HG03439 (cell line): ENCODE measurements at regions not wholly inside any gene's neighbourhood (a gene's known extent, or its start where the extent isn't known, plus 50 kb on each side); places are given as distances from the start of the nearest gene placed in this dataset.
A peak's percentile ranks its signal among the peaks of the same experiment; 100 is the strongest.

Experiments
- ATAC-seq: cut with Tn5 transposase; IDR thresholded peaks from one replicate; pipeline ENCODE4 v1.9.1; 2021; ENCODE audit warnings: mild to moderate bottlenecking, moderate library complexity; ENCODE audit not compliant: unreplicated experiment

DNA sequence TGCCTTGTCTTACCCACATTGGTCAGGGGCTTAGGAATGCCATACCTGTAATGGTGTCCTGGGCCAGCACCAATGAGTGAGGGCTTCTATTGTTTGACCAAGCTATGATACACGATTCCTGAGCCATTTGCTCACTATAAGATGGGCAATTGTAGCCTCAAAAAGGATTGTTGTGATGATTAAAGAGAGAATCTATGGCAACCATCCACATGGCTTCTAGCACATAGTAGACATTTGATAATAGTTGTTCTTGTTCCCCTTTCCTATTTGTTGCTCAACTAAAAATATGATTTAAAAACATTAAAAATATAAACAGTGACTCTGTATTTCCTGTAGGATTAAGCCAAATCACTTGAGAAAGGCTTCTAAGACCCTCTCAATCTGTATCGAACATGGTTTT, 366.1 kb downstream of the PCNX1 start:
- ATAC-seq: no peak

DNA sequence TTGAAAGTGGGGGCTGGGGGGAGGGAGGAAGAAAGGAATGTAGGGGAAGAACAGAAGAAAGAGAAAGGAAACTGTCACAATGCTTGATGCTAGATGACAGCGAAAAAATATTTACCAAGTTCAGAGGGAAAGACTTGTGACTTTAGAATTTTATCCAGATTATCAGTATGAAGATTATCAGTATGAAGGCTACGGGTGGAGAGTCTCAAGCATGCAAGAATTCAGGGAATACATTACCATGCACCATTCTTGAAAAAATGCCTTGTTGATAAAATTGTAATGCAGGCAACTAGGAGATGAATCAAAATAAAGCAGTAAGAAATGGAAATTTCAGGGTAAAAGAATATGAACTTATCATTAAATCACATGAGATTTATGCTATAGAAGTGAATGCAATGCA, 376.8 kb downstream of the PCNX1 start:
- no peak for ATAC-seq

DNA sequence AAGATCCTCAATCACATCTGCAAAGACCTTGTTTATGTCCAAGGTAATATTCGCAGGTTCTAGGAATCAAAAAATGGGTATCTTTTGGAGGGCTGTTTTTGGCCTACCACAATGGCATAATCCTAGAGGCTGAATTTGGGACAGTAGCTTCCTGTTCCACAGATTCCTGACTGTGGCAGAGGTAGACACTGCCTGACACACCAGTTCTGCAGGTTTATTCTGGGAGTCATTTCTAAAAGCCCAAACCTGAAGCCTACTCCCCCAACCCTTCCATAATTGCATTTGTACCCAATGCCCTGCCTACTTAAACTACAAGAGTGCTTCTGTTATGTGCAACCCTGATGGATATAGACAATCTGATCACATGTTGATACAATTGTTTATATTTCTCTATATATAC, 378.9 kb downstream of the PCNX1 start:
- no peak for ATAC-seq

DNA sequence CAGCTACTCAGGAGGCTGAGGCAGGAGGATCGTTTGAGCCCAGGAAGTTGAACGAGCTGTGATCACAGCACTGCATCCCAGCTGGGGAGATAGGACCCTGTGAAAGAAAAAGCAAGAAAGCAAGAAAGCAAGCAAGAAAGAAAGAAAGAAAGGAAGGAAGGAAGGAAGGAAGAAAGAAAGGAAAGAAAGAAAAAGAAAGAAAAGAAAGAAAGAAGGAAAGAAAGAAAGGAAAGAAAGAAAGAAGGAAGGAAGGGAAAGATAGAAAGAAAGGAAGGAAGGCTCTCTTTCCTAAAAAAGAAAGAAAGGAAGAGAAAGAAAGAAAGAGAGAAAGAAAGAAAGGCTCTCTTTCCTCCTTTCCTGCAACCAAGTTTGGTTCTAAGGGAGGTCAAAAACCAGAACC, 380.3 kb downstream of the PCNX1 start:
- no peak for ATAC-seq

DNA sequence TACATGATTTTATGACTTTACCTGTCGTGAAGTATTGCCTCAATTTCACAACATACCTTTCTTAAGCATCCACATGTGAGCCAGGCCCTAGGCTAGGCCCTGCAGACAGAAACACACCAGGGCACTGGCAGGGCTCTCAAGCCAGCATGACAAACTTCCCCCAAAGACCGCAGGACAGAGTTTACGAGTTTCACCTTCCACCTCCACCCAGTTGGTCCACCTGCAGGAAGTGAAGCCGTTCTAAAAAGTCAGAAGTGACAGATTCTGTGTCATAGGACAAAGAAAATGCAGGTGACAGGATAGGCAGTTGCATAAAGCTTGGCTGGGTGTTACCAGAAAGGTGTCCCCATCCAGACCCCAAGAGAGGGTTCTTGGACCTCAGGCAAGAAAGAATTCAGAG, 382.3 kb downstream of the PCNX1 start:
- ATAC-seq: peak; percentile 78

DNA sequence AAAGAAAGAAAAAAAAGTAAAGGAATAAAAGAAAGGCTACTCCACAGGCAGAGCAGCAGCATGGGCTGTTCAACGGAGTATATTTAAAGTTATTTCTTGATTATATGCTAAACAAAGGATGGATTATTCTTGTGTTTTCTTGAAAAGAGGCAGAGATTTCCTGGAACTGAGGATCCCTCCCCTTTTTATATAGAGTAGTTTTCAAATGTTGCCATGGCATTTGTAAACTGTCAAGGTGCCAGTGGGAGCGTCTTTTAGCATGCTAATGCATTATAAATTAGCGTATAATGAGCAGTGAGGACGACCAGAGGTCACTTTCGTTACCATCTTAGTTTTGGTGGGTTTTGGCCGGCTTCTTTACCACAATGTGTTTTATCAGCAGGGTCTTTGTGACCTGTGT, 383.0 kb downstream of the PCNX1 start:
- no peak for ATAC-seq

DNA sequence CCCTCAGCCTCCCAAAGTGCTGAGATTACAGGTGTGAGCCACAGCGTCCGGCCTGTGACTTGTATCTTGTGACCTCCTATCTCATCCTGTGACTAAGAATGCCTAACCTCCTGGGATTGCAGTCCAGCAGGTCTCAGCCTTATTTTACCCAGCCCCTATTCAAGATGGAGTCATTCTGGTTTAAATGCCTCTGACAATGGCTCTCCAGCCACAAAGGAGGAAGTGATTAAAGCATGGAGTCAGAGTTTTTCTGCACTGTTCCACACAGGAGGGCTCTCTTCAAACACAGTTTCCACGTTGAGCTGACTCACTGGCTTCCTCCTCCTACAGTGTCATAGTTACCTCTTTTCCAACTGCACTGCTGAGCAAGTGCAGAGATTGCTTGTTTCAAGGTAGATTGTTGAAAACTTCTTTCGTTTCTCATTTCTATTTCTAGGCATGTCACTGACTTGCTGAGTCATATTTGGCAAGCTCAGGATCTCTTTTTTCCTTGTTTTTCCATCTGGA, 383.8 kb downstream of the PCNX1 start:
- ATAC-seq: no peak

DNA sequence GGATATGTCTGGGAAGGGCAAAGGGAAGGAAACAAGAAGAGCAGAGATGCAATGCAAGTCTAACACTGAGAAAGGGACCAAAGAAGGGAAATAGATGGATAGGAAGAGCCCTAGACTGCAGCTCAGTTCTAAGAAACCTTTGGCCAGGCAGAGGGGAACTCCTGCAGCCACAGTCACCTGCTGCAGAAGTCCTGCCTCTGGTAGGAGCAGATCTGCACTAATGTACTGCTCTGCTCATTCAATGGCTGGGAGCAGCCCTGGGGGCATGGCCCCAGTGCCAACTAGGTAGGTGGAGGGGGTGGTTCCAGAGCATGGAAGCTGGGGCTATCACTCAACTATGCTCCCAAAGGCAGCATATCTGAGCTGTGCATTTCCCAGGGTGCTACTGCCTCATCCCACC, 388.9 kb downstream of the PCNX1 start:
- no peak for ATAC-seq

DNA sequence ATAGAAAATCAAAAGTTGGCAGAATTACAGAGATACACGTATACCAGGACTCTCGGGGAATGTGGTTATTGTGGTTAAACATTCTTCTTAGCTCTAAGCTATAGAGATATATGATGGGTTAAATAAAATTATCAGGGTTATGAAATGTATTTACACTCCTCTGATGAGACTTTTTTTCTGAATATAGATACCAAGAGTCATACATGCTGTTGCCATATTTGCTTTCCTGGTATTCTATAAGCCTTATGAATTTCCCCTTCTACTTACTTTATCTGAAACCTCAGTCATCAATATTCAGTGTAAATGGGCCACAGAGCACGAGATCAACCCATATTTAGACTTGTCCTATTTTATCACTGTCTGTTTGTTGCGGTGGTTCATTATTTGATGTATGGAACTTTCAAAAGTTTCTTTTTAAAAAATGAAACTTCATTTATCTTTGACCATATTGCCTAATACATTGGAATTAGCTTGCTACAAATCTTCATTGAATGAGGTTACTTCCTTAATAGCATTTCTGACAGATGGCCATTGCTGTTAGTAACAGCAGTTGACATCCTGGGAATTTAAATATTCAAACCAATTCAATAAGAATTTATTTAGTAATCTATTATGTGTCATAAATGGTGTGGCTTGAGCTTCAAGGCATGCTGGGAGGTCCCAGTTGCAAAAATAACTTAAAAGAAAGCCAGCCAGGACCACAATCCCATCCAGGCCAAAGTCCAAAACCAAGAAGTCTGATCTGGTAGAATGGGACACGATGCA, 393.5 kb downstream of the PCNX1 start:
- ATAC-seq: no peak

DNA sequence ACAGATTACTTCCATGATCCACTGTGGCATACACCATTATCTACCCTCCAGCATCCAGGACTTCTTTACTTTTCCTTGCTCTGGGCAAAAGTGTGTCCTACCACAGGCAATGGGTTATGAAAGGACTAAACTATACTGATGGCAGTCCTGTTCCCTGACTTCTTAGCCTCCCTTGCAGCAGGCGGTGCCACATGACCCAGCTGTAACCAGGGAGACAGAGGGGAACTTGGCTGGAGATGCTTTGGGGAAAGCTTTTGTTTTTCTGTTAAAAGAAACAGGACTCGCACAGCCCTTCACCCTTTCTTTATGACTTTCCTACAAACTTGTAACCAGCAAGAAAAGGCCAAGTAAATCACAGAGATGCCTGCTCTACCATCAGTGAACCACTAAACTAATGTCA, 394.4 kb downstream of the PCNX1 start:
- ATAC-seq: no peak

DNA sequence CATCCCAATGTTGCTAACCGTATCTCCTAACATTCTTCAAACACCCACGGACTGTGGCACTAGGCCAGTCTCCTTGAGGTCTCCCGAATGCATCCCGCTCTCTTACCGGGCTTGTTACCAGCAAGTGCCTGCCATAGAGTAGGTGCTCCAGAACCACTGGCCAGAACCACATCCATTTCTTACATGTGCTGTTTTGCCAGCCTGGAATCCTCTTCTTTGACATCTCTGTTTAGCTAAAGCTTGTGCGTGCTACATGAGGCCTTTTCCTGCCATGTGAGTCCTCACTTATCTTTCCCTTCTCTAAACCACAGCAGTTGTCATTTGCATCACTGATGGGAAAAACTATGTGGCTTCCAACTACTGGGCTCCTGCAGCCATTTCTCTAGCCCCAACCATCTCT, 397.4 kb downstream of the PCNX1 start:
- no peak for ATAC-seq

DNA sequence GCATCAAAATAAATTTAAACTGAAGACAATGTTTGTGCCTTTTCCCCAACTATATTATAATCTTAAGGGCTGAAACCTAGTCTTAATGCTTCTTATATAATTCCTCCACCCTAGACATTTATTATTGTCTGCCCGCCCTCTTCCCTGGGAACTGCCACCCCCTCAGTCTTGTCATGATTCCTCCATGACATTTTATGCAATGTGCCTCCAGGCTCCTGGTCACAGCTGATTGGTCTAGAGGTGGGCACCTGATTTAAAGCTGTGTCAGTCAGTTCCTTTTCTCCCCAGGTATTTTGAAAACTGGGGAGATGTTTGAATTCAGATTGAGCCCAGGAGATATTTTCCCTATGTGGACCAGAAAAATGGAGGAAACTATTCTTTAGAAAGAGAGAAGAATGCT, 401.4 kb downstream of the PCNX1 start:
- no peak for ATAC-seq

DNA sequence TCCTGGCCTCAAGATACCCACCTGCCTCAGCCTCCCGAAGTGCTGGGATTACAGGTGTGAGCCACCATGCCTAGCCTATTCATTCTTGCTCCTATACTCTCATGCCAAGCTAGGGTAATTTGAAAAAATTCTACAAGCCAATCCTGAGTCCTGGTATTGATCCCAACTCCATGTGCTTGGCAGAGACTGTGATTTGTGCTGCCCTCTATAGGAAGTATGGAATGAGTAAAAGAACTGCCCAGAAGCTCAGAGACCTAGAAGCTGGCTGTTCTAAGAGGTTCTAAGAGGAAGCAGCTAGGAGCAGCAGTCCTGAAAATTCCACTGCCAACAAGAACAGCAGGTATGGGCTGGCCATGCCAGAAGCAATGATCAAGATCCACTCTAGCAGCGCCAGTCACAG, 402.5 kb downstream of the PCNX1 start:
- no peak for ATAC-seq

DNA sequence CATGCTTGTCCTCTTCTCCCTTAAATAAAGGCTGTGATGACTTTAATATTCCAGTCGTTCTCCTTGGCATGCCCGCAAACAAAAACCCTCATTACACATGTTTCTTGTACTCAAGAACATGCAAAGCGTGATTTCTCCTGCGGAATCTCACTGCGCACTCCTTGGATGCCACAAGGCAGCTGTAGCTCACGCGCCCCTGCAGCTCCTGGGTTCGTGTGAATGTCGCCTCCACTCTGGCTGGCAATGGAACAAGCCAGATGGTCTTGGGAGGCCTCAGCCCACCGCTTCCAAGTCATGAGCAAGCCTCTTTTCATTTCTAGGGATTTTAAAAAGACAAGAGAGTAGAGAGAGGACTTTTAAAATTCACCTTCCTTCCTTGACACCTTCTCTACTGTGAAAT, 403.8 kb downstream of the PCNX1 start:
- no peak for ATAC-seq

DNA sequence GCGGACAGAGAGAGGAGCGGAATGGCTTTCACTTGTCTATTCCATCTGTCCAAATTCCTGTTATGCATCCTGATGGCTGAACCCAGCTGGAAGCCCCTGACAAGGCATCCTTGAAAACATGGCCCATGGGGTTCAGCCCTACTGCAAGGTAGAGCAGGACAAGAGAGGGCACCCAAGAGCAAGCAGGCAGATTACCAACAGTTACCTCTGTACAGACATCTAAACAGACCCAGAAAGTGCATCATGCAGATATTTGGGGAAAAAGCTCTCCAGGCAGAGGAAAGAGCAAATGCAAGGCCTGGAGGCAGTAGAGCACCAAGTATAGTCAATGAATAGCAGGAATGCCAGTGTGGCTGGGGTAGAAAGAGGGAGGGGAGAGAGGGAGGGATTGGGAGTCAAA, 407.5 kb downstream of the PCNX1 start:
- no peak for ATAC-seq

DNA sequence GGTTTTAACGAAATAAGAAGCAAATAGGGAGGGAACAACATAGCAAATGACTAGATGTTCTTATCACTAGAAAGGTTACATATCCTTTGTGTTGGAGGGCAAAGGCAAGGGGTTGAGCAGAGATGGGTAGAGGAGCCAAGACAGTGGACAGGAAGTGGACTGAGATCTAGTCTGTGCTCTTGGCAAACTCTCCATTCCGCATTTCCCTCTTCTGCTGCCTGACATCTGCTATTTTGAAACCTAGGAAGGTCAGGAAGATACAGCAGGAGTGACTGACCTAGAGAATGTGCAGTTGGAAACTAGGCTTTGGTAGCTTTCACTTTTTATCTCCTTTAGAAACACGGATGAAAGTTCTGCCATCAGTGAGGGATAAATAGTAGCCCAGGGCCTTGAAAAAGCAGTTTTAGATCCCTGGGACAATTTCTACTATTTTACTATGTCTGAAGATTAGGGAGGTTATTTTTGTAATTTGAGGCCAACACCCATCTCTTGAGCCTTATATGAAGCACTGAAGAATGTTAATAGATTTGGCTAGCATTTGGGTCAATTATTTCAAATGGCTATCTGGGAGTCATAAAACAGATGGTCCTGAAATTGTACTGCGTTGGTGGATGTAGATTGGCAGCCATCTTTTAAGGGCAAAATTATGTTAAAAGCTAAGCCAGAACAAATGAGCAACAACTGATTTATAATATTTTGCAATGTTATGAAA, 410.3 kb downstream of the PCNX1 start:
- ATAC-seq: no peak

DNA sequence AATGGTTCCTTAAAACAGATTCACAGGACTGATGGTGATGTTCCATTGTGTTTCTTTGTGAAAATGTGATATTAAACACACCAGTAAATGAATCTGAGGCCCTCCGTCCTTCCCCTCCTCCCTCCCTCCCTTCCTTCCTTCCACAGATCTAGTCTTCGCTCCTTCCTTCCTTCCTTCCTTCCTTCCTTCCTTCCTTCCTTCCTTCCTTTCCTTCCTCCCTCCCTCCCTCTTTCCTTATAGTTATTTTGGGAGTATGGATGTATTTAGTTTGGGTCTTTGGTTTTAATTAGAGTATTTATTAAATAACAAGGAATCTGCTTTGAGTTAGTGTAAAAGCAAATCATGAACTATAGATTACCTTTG, 410.8 kb downstream of the PCNX1 start:
- ATAC-seq: no peak

DNA sequence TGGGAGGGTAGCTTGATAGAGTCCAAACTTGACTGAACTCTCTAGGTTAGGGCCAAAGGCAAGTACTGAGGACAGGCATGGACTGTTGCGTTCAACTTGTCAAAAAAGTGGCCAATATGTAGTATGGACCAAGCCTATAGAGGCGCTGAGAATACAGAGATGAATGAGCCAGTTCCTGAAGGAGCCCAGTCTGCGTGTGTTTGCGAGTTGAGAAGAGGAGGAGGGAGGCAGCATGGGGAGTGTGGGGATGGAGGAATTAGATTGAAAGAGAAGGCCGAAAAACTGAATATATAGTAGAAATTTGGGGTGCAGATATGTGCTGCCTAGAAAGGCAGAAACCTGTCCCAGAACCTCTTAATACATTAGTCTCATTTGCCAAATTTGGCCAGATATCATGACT, 412.4 kb downstream of the PCNX1 start:
- peak; percentile 1 for ATAC-seq

DNA sequence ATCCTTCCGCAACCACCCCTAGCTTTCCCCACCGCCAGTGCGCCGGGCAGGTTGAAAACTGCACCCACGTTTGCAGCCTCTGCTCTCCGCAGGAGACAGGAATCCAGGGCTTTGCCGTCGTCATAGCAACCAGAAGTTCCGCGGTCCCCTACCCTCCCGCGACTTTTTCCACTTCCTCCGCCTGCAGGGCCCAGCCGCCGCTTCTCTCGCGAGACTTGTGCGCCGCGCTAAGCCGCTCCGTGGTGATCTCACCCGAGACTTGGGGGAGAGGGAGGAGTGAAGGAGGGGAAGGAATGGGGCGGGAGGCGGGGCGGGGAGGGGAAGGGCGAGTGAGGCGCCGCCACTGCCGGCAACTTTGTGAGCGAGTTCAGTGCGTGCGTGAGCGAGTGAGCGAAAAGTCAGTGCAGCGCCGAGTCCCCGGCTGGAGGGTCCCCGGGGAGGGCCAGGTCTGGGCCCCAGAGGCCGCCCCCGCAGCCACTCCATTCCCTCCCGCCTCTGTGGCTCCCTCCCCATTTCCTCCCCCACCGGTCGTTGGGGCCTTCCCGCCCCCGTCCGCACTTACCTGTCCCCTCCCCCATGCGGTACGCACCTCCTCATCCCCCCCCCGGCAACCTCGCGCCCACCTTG, 413.0 kb downstream of the PCNX1 start, which contains the start of gene SIPA1L1:
TSS of gene SIPA1L1 (plus strand) at position 370 of the 627 bp plus-strand sequence.
- ATAC-seq: peak; percentile 77

DNA sequence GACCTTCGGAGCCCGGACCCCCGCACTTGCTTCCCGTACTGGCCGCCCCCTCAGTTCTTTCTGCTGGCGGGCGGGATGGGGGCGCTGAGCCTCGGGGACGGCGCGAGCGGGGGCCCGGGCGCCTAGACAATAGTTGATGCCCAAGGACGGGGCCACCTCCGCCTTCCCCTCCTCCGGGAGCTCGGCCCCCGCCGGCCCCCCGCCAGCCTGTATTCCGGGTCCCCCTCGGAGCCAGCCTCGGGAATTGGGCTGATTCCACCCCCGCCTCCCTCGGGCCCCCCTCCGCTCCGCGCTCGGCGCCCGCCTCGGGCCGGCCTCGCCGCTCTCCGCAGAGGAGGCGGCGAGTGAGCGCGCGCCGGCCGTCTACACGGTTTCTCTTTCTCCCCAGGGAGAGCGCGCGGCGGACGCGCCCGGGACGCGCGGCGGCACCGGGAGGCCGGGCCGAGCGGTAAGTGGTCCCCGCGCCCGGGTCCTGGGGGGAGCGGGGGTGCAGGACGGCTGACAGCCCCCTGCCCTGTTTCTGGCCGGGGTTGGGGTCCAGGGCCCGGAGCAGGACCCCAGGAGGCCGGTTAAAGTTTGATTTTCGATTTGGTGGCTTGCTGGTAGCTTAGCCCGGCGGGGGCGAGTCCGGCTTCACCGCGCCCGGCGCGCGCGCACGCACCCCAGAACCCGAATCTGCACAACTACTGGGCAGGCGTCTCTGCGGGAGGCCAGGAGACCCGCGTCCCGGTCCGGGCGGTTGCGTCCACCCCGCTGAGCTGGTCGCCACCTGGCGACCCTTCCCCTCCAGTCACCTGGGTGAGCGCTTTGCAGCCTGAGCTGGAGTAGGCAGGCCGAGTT, 413.7 kb downstream of the PCNX1 start:
- ATAC-seq: peak; percentile 20
